ENCODE measurements at regions not wholly inside any gene's neighbourhood (a gene's known extent, or its start where the extent isn't known, plus 50 kb on each side); places are given as distances from the start of the nearest gene placed in this dataset.

DNA sequence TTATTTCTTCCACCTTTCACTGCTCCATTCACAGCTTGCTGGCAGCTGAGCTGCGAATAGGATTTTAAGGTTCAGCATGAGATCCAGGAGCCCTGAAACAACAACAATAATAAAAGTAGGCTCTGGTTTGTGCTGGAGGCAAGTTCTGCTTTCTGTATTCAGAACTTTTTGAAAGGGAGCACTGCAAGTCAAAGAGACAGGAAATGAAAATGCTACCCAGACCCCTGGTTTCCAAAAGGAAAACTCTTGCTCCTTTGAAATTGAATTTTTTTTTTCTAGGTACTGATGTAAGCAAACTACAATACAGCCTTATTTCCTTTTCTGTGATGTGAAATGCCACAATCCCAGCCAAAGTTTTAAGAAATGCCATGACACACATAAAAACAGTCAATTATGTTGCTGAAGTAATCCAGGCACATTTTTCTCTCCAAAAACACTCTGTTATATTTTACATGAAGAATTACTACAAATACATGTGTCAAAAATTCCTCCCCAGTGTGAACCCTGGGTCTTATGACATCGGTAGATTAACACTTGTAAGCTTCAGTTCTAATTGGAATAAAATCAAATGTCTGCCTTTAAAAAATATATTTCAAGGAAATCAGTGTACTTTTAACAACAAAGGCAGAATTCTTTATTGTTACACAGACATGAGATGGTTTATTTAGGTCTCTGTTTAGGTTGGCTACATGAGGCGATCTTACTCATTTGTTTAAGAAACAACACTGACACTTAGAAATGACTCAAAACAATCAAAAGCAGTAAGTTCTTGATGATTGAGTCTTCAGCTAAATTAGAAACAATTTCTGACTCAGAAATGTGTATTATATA is 656.7 kb downstream of the EPHA7 start:
- no peak for DNase-seq (ENCODE audit: low read depth)
- TF ChIP-seq, protein P1, sequence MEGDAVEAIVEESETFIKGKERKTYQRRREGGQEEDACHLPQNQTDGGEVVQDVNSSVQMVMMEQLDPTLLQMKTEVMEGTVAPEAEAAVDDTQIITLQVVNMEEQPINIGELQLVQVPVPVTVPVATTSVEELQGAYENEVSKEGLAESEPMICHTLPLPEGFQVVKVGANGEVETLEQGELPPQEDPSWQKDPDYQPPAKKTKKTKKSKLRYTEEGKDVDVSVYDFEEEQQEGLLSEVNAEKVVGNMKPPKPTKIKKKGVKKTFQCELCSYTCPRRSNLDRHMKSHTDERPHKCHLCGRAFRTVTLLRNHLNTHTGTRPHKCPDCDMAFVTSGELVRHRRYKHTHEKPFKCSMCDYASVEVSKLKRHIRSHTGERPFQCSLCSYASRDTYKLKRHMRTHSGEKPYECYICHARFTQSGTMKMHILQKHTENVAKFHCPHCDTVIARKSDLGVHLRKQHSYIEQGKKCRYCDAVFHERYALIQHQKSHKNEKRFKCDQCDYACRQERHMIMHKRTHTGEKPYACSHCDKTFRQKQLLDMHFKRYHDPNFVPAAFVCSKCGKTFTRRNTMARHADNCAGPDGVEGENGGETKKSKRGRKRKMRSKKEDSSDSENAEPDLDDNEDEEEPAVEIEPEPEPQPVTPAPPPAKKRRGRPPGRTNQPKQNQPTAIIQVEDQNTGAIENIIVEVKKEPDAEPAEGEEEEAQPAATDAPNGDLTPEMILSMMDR (IDR thresholded peaks at IDR 0.05; ENCODE audit: control insufficient read depth, extremely low read depth, insufficient read depth), result no peak
- no peak overlapping the region for H3K4me3 ChIP-seq (ENCODE audit: low read depth, low read length)

DNA sequence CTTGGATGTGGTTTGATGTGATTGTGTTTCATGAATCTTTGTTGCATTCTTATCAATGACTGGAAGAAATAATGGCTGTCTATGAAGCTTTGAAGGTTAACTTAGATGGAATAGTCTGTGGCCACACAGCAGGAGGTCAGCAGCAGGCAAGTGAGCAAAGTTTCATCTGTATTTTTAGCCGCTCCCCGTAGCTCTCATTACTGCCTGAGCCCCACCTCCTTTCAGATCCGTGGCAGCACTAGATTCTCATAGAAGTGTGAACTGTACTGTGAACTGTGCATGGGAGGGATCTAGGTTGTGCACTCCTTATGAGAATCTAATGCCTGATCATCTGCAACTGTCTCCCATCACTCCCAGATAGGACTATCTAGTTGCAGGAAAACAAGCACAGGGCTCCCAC is 660.2 kb downstream of the EPHA7 start:
- no peak for DNase-seq (ENCODE audit: low read depth)
- TF ChIP-seq, protein P1 (IDR thresholded peaks at IDR 0.05; ENCODE audit: control insufficient read depth, extremely low read depth, insufficient read depth), result no peak
- H3K4me3 ChIP-seq (ENCODE audit: low read depth, low read length), result no peak overlapping the region

DNA sequence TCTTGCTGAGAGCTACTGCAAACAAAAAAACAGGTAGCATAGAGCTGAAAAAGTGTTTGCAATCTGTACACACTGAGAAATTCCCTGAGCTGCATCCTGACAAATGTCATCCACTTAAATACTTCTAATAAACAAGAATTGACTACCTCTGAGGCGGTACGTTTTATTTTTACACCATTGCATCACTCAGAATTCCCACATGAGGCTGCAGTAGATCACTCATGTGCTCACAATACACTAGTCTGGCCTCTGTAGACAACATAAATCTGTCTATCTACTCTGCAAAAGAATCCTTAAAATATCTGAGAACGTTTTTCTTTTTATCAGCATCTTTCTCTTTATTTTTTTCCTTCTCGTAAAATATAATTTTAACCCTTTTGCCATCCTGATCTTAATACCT is 661.4 kb downstream of the EPHA7 start:
- DNase-seq (ENCODE audit: low read depth), result no peak
- TF ChIP-seq, protein P1 (IDR thresholded peaks at IDR 0.05; ENCODE audit: control insufficient read depth, extremely low read depth, insufficient read depth), result no peak
- no peak overlapping the region for H3K4me3 ChIP-seq (ENCODE audit: low read depth, low read length)

DNA sequence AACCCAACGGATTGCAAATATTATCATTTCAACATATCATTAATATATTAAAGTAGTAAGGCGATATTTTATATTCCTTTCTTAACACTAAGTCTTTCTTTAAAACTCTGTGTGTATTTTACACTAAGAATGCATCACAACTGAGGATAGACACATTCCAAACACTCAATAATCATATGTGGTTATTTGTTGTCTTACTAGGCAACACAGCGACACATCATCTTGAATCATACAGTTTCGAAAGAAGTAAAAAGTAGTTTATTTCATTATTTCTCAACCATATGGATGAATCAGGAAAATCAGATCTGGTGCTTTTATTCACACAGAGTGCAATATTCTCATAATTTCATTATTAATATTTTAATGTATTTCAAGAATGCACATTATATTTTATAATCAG is 662.4 kb downstream of the EPHA7 start:
- TF ChIP-seq, protein P1 (IDR thresholded peaks at IDR 0.05; ENCODE audit: control insufficient read depth, extremely low read depth, insufficient read depth), result no peak
- no peak for DNase-seq (ENCODE audit: low read depth)
- H3K4me3 ChIP-seq (ENCODE audit: low read depth, low read length), result no peak overlapping the region

- no peak overlapping the region for H3K4me3 ChIP-seq (ENCODE audit: low read depth, low read length)
- TF ChIP-seq, protein P1 (IDR thresholded peaks at IDR 0.05; ENCODE audit: control insufficient read depth, extremely low read depth, insufficient read depth), result no peak
- DNase-seq (ENCODE audit: low read depth), result no peak
These were observed 665.4 kb downstream of the EPHA7 start for GRCh38 chr6:92753956-92754355.

DNA sequence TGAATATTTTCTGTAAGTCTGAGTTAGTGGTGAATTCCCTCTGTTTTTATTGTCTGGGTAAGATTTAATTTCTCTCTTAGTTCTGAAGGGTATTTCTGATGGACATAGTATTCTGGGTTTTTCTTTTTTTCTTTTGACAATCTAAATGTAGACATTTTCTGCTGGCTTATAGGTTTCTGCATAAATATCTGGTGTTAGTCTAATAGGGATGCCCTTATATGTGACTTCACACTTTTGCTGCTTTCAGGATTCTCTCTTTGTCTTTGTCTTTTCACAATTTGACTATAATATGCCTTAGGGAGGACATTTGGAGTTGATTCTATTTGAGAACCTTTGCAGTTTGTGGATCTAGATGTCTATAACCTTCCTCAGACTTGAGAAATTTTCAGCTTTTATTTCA is 667.2 kb downstream of the EPHA7 start:
- DNase-seq (ENCODE audit: low read depth), result no peak
- H3K4me3 ChIP-seq (ENCODE audit: low read depth, low read length), result no peak overlapping the region
- TF ChIP-seq, protein P1 (IDR thresholded peaks at IDR 0.05; ENCODE audit: control insufficient read depth, extremely low read depth, insufficient read depth), result no peak

GRCh38 chr6:92748131-92748530 is 671.2 kb downstream of the EPHA7 start:
- no peak for DNase-seq (ENCODE audit: low read depth)
- H3K4me3 ChIP-seq (ENCODE audit: low read depth, low read length), result no peak overlapping the region
- TF ChIP-seq, protein P1 (IDR thresholded peaks at IDR 0.05; ENCODE audit: control insufficient read depth, extremely low read depth, insufficient read depth), result no peak
